ENCODE measurements at regions not wholly inside any gene's neighbourhood (a gene's known extent, or its start where the extent isn't known, plus 50 kb on each side); places are given as distances from the start of the nearest gene placed in this dataset.

DNA sequence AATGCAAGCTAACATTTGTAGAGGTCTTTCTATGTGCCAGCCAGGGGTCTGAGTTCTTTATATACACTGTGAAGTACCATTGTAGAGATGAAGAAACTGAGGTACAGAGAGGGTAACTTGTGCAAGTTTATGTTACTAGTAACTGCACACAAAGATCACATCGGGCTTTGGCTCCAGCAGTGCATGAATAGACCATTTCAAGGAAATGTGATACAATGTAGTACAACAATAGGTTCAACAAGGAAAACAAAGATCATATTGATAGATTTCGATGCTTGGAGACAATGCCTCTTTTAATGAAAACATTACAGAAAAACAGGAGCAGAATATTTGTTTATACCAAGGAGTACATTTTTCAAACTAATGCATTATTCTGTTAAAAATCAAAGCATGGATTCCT lies 115.3 kb downstream of the POLR2M start:
- TF ChIP-seq, protein P1, sequence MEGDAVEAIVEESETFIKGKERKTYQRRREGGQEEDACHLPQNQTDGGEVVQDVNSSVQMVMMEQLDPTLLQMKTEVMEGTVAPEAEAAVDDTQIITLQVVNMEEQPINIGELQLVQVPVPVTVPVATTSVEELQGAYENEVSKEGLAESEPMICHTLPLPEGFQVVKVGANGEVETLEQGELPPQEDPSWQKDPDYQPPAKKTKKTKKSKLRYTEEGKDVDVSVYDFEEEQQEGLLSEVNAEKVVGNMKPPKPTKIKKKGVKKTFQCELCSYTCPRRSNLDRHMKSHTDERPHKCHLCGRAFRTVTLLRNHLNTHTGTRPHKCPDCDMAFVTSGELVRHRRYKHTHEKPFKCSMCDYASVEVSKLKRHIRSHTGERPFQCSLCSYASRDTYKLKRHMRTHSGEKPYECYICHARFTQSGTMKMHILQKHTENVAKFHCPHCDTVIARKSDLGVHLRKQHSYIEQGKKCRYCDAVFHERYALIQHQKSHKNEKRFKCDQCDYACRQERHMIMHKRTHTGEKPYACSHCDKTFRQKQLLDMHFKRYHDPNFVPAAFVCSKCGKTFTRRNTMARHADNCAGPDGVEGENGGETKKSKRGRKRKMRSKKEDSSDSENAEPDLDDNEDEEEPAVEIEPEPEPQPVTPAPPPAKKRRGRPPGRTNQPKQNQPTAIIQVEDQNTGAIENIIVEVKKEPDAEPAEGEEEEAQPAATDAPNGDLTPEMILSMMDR (tag by site-specific recombination; IDR thresholded peaks at IDR 0.05) = no peak
- TF ChIP-seq IKZF3 (tag by site-specific recombination; IDR thresholded peaks at IDR 0.05) (no peak), ZNF239 (tag by site-specific recombination; IDR thresholded peaks at IDR 0.05) (no peak), ZNF404 (tag by site-specific recombination; IDR thresholded peaks at IDR 0.05) (no peak)

All from HEK293 (cell line).